ENCODE measurements at regions not wholly inside any gene's neighbourhood (a gene's known extent, or its start where the extent isn't known, plus 50 kb on each side); places are given as distances from the start of the nearest gene placed in this dataset.
A peak's percentile ranks its signal among the peaks of the same experiment; 100 is the strongest.

- Histone ChIP-seq H3K36me3 (ENCODE audit: control insufficient read depth in 2 of 3, insufficient read depth in 3 of 3, low read length in 3 of 3) (no peaks in the 10 kb centered on the region), H3K9me3 (ENCODE audit: control insufficient read depth in 2 of 3, low read length in 3 of 3) (no peaks in the 10 kb centered on the region), H3K27ac (ENCODE audit: low read depth, low read length) (no peak overlapping the region), H3K4me1 (ENCODE audit: control insufficient read depth in 2 of 2, insufficient read depth in 2 of 2, low read length in 2 of 2) (no peaks in the 10 kb centered on the region), H3K27me3 (ENCODE audit: control insufficient read depth in 2 of 2, insufficient read depth in 2 of 2, low read length in 2 of 2) (no peaks in the 10 kb centered on the region), H3K4me3 (ENCODE audit: low read length) (no peak overlapping the region)
- CTCF ChIA-PET, result no interaction called here
- Mint-ChIP-seq H3K4me3 (no peak overlapping the region), H3K4me1 (no peaks in the 10 kb centered on the region), H3K27me3 (peaks cover 0 to 27% (median 12%) of the 10 kb centered on the region in 5 donors), H3K9me3 (peaks cover 0 to 3% (median 0%) of the 10 kb centered on the region in 11 donors), H3K36me3 (no peaks in the 10 kb centered on the region), H3K27ac (no peak overlapping the region)
- no peak for DNase-seq
- POLR2A ChIA-PET, result no interaction called here
- ATAC-seq, result no peak
- intact Hi-C loops (cut with micrococcal nuclease), result no loop called here
These were observed 488.4 kb downstream of the ENC1 start for GRCh38 chr5:74152136-74152535.

- Mint-ChIP-seq H3K4me1 (no peaks in the 10 kb centered on the region), H3K36me3 (no peaks in the 10 kb centered on the region), H3K9me3 (peaks cover 0 to 3% (median 0%) of the 10 kb centered on the region in 11 donors), H3K27ac (no peak overlapping the region), H3K27me3 (peaks cover 0 to 29% (median 17%) of the 10 kb centered on the region in 5 donors), H3K4me3 (no peak overlapping the region)
- ChIA-PET POLR2A (no interaction called here), CTCF (no interaction called here)
- H3K4me3 ChIP-seq (ENCODE audit: low read length), result no peak overlapping the region
- ATAC-seq (peak; percentile 54), DNase-seq (no peak)
- no peaks in the 10 kb centered on the region for H3K9me3 ChIP-seq (ENCODE audit: control insufficient read depth in 2 of 3, low read length in 3 of 3)
- H3K27ac ChIP-seq (ENCODE audit: low read depth, low read length), result no peak overlapping the region
- no peaks in the 10 kb centered on the region for H3K27me3 ChIP-seq (ENCODE audit: control insufficient read depth in 2 of 2, insufficient read depth in 2 of 2, low read length in 2 of 2)
- intact Hi-C loops (cut with micrococcal nuclease), result no loop called here
- no peaks in the 10 kb centered on the region for H3K36me3 ChIP-seq (ENCODE audit: control insufficient read depth in 2 of 3, insufficient read depth in 3 of 3, low read length in 3 of 3)
- H3K4me1 ChIP-seq (ENCODE audit: control insufficient read depth in 2 of 2, insufficient read depth in 2 of 2, low read length in 2 of 2), result no peaks in the 10 kb centered on the region
These were observed 491.1 kb downstream of the ENC1 start for GRCh38 chr5:74149395-74149794.

GRCh38 chr5:74148321-74148720 lies 492.2 kb downstream of the ENC1 start:
- peaks cover 0 to 3% (median 0%) of the 10 kb centered on the region in 11 donors for H3K9me3 Mint-ChIP-seq
- Histone ChIP-seq H3K27ac (ENCODE audit: low read depth, low read length) (no peak overlapping the region), H3K9me3 (ENCODE audit: control insufficient read depth in 2 of 3, low read length in 3 of 3) (no peaks in the 10 kb centered on the region), H3K27me3 (ENCODE audit: control insufficient read depth in 2 of 2, insufficient read depth in 2 of 2, low read length in 2 of 2) (no peaks in the 10 kb centered on the region), H3K4me3 (ENCODE audit: low read length) (no peak overlapping the region), H3K36me3 (ENCODE audit: control insufficient read depth in 2 of 3, insufficient read depth in 3 of 3, low read length in 3 of 3) (no peaks in the 10 kb centered on the region), H3K4me1 (ENCODE audit: control insufficient read depth in 2 of 2, insufficient read depth in 2 of 2, low read length in 2 of 2) (no peaks in the 10 kb centered on the region)
- DNase-seq, result no peak
- ChIA-PET CTCF (no interaction called here), POLR2A (no interaction called here)
- H3K27me3 Mint-ChIP-seq, result peaks cover 0 to 29% (median 25%) of the 10 kb centered on the region in 5 donors
- H3K27ac Mint-ChIP-seq, result no peak overlapping the region
- ATAC-seq, result no peak
- no peak overlapping the region for H3K4me3 Mint-ChIP-seq
- intact Hi-C loops (cut with micrococcal nuclease), result no loop called here
- H3K36me3 Mint-ChIP-seq, result no peaks in the 10 kb centered on the region
- peaks cover 0 to under 1% (median 0%) of the 10 kb centered on the region in 7 donors for H3K4me1 Mint-ChIP-seq

- peaks cover 0 to 25% (median 23%) of the 10 kb centered on the region in 5 donors for H3K27me3 Mint-ChIP-seq
- intact Hi-C loops (cut with micrococcal nuclease), result no loop called here
These were observed 493.7 kb downstream of the ENC1 start for GRCh38 chr5:74146796-74147195.

GRCh38 chr5:74145951-74146350 lies 494.6 kb downstream of the ENC1 start:
- no peak overlapping the region for H3K27ac Mint-ChIP-seq
- peaks cover 0 to 3% (median 0%) of the 10 kb centered on the region in 11 donors for H3K9me3 Mint-ChIP-seq
- no peaks in the 10 kb centered on the region for H3K9me3 ChIP-seq (ENCODE audit: control insufficient read depth in 2 of 3, low read length in 3 of 3)
- H3K4me1 ChIP-seq (ENCODE audit: control insufficient read depth in 2 of 2, insufficient read depth in 2 of 2, low read length in 2 of 2), result no peaks in the 10 kb centered on the region
- DNase-seq (no peak), ATAC-seq (no peak)
- ChIA-PET CTCF (no interaction called here), POLR2A (no interaction called here)
- no peak overlapping the region for H3K4me3 Mint-ChIP-seq
- H3K27me3 Mint-ChIP-seq, result peaks cover 0 to 25% (median 17%) of the 10 kb centered on the region in 5 donors
- H3K4me3 ChIP-seq (ENCODE audit: low read length), result no peak overlapping the region
- no peaks in the 10 kb centered on the region for H3K36me3 Mint-ChIP-seq
- H3K27me3 ChIP-seq (ENCODE audit: control insufficient read depth in 2 of 2, insufficient read depth in 2 of 2, low read length in 2 of 2), result no peaks in the 10 kb centered on the region
- H3K36me3 ChIP-seq (ENCODE audit: control insufficient read depth in 2 of 3, insufficient read depth in 3 of 3, low read length in 3 of 3), result no peaks in the 10 kb centered on the region
- intact Hi-C loops (cut with micrococcal nuclease), result no loop called here
- H3K27ac ChIP-seq (ENCODE audit: low read depth, low read length), result no peak overlapping the region
- peaks cover 0 to 4% (median 0%) of the 10 kb centered on the region in 7 donors for H3K4me1 Mint-ChIP-seq

More at GRCh38 chr5:74146796-74147195, 493.7 kb downstream of the ENC1 start:
- no peaks in the 10 kb centered on the region for H3K36me3 ChIP-seq (ENCODE audit: control insufficient read depth in 2 of 3, insufficient read depth in 3 of 3, low read length in 3 of 3)
- Mint-ChIP-seq H3K4me1 (peaks cover 0 to 4% (median 0%) of the 10 kb centered on the region in 7 donors), H3K36me3 (no peaks in the 10 kb centered on the region), H3K9me3 (peaks cover 0 to 3% (median 0%) of the 10 kb centered on the region in 11 donors), H3K27ac (no peak overlapping the region), H3K4me3 (no peak overlapping the region)
- no peak overlapping the region for H3K4me3 ChIP-seq (ENCODE audit: low read length)
- no peaks in the 10 kb centered on the region for H3K9me3 ChIP-seq (ENCODE audit: control insufficient read depth in 2 of 3, low read length in 3 of 3)
- DNase-seq (no peak), ATAC-seq (no peak)
- no peaks in the 10 kb centered on the region for H3K27me3 ChIP-seq (ENCODE audit: control insufficient read depth in 2 of 2, insufficient read depth in 2 of 2, low read length in 2 of 2)
- CTCF ChIA-PET, result no interaction called here
- H3K27ac ChIP-seq (ENCODE audit: low read depth, low read length), result no peak overlapping the region
- POLR2A ChIA-PET, result no interaction called here
- H3K4me1 ChIP-seq (ENCODE audit: control insufficient read depth in 2 of 2, insufficient read depth in 2 of 2, low read length in 2 of 2), result no peaks in the 10 kb centered on the region

- no peak overlapping the region for H3K27ac Mint-ChIP-seq
- no peak for ATAC-seq
- intact Hi-C loops (cut with micrococcal nuclease), result no loop called here
These were observed 496.7 kb downstream of the ENC1 start for GRCh38 chr5:74143721-74144330.

GRCh38 chr5:74143151-74143550 lies 497.4 kb downstream of the ENC1 start:
- no peaks in the 10 kb centered on the region for H3K27me3 ChIP-seq (ENCODE audit: control insufficient read depth in 2 of 2, insufficient read depth in 2 of 2, low read length in 2 of 2)
- ATAC-seq (no peak), DNase-seq (no peak)
- intact Hi-C loops (cut with micrococcal nuclease), result no loop called here
- Mint-ChIP-seq H3K4me1 (peaks cover 0 to 4% (median 0%) of the 10 kb centered on the region in 7 donors), H3K4me3 (no peak overlapping the region), H3K27ac (no peak overlapping the region), H3K9me3 (peaks cover 0 to 2% (median 0%) of the 10 kb centered on the region in 11 donors), H3K27me3 (peaks cover 0 to 20% (median 17%) of the 10 kb centered on the region in 5 donors), H3K36me3 (no peaks in the 10 kb centered on the region)
- POLR2A ChIA-PET, result no interaction called here
- H3K4me1 ChIP-seq (ENCODE audit: control insufficient read depth in 2 of 2, insufficient read depth in 2 of 2, low read length in 2 of 2), result no peaks in the 10 kb centered on the region
- no peaks in the 10 kb centered on the region for H3K9me3 ChIP-seq (ENCODE audit: control insufficient read depth in 2 of 3, low read length in 3 of 3)
- H3K4me3 ChIP-seq (ENCODE audit: low read length), result no peak overlapping the region
- CTCF ChIA-PET, result no interaction called here
- no peak overlapping the region for H3K27ac ChIP-seq (ENCODE audit: low read depth, low read length)
- H3K36me3 ChIP-seq (ENCODE audit: control insufficient read depth in 2 of 3, insufficient read depth in 3 of 3, low read length in 3 of 3), result no peaks in the 10 kb centered on the region

More at GRCh38 chr5:74143721-74144330, 496.7 kb downstream of the ENC1 start:
- no peaks in the 10 kb centered on the region for H3K36me3 Mint-ChIP-seq
- no peaks in the 10 kb centered on the region for H3K9me3 ChIP-seq (ENCODE audit: control insufficient read depth in 2 of 3, low read length in 3 of 3)
- H3K27ac ChIP-seq (ENCODE audit: low read depth, low read length), result no peak overlapping the region
- no peak for DNase-seq
- peaks cover 0 to 4% (median 0%) of the 10 kb centered on the region in 7 donors for H3K4me1 Mint-ChIP-seq
- ChIA-PET POLR2A (no interaction called here), CTCF (no interaction called here)
- H3K9me3 Mint-ChIP-seq, result peaks cover 0 to 2% (median 0%) of the 10 kb centered on the region in 11 donors
- H3K27me3 Mint-ChIP-seq, result peaks cover 0 to 21% (median 17%) of the 10 kb centered on the region in 5 donors
- no peak overlapping the region for H3K4me3 ChIP-seq (ENCODE audit: low read length)
- no peaks in the 10 kb centered on the region for H3K27me3 ChIP-seq (ENCODE audit: control insufficient read depth in 2 of 2, insufficient read depth in 2 of 2, low read length in 2 of 2)
- no peaks in the 10 kb centered on the region for H3K36me3 ChIP-seq (ENCODE audit: control insufficient read depth in 2 of 3, insufficient read depth in 3 of 3, low read length in 3 of 3)
- no peaks in the 10 kb centered on the region for H3K4me1 ChIP-seq (ENCODE audit: control insufficient read depth in 2 of 2, insufficient read depth in 2 of 2, low read length in 2 of 2)
- no peak overlapping the region for H3K4me3 Mint-ChIP-seq
